ENCODE measurements at regions not wholly inside any gene's neighbourhood (a gene's known extent, or its start where the extent isn't known, plus 50 kb on each side); places are given as distances from the start of the nearest gene placed in this dataset.
"Not testable (repeated sequence)": the region's sequence is repeated elsewhere in the genome, so short reads cannot be mapped to it uniquely, and the experiment has no call there.

DNA sequence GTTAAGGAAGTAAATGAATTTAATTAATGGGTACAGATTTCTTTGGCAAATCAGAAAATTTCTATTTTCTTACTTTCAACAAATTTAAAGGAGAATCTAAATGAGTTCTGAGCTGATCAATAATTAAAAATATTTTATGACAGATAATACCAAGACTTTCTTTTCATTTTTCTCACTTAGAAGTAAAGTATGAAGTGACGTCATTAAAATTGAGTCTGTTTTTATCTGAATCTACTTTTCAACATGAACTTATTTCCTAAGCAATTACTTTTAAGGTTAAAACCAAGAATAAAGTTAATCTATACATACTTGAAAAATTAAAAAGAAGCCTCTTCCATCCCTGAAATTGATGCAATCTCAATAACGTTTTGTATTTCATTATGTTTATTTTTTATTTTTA, 552.8 kb upstream of the ST8SIA4 start:
- DNase-seq = no peak

DNA sequence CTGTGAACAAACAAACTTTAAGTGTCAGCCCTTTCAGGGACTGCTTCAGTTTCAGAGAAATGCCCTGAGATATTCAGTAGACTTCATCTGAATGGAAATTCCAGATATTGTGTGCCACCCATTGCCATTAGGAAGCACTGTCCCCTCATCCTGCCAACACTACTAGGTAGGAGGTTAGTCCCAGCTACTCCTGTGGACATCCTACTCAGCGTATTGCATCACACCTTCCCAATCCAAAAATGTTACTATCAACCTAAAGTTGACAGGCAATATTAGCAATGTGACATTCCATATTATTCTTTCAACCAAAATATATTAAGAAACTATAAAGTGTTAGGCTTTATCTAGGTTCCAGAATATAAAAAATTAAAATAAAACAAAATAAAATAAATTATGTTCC, 552.0 kb upstream of the ST8SIA4 start:
- no peak for DNase-seq

DNA sequence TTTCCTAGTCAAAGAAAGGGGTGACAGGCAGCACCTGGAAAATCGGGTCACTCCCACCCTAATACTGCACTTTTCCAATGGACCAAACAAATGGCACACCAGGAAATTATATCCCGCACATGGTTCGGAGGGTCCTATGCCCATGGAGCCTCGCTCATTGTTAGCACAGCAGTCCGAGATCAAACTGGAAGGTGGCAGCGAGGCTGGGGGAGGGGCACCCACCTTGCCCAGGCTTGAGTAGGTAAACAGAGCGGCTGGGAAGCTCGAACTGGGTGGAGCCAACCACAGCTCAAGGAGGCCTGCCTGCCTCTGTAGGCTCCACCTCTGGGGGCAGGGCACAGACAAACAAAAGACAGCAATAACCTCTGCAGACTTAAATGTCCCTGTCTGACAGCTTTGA, 539.2 kb upstream of the ST8SIA4 start:
- DNase-seq = not testable (repeated sequence)

DNA sequence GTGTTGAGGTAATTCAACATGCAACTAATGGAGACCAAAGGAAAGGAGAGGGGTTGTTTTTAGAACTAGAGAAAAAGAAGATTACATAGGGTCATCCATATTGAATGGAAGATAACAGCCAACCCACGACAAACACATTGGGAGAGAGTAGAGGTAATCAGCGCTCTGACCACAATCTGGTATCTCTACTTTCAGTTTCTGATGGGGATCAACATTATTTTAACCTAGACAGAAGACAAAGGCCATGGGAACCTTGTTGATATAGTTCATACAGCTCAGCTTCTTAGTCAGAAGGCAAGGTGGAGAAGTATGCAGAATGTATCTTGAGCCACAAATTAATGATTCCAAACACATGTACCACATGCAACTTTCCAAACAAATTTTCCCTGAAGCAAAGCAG, 537.1 kb upstream of the ST8SIA4 start:
- DNase-seq = no peak

DNA sequence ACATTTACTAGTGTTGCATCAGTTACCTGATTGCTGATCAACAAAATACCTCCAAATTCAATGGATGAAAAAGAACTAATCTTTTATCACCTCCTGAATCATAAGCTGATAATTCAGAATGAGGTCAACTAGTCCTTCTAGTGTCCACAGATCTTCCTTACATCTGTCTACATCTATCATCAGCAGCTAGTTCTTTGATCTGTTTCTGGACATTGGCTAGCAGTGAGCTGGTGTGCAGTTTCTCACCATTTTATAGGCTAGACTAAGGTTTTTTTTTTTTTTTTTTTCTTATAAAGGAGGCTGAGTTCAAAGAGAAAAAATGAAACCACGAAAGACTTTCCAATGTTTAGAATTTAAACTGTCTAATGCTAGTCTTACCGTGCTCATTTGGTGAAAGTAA, 534.3 kb upstream of the ST8SIA4 start:
- no peak for DNase-seq

DNA sequence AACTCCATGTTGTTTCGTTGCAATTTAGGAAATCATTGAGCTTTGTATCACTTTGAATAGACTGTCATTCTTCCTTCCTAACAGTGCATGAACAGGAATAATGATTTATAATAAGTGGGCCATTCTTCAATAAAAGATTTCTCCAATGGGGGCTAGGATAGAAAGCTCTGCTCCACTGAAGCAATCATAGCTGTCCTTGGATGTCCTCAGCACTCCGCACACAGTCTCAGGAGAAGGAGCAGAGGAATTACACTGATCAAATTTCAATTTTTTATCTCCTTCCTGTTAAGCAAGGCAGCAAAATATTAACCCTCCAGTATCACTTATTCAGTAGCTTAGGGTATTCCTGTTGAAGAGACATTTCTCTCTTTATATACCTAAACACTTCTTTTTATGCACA, 532.7 kb upstream of the ST8SIA4 start:
- no peak for DNase-seq

DNA sequence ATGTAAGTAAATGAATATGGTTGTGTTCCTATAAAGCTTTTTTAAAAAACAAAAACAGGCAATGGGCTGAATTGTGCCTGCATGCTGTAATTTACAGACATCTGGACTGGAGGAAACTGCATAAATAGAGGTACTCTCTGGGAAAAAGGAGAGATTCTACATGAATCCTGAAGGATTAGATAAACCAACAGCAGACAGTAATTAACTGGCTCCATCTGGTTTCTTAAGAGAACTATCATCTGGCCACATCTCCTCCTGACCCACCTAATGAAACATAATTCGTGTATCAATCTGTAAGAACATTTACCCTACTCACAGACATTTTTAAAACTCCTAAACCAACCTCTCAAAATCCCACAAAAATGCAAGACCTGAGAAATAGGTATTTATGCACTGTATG, 528.1 kb upstream of the ST8SIA4 start:
- no peak for DNase-seq

DNA sequence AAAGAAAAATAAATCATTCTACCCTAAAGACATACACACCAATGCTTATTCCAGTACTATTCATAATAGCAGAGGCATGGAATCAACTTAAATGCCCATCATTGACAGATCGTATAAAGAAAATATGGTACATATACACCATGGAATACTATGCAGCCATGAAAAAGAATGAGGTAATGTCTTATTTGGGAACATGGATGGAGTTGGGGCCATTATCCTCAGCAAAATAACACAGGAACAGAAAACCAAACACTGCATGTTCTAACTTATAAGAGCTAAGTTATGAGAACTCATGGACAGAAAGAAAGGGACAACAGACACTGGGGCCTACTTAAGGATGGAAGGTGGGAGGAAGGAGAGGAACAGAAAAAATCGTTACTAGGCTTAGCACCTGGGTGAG, 527.5 kb upstream of the ST8SIA4 start:
- DNase-seq = no peak

DNA sequence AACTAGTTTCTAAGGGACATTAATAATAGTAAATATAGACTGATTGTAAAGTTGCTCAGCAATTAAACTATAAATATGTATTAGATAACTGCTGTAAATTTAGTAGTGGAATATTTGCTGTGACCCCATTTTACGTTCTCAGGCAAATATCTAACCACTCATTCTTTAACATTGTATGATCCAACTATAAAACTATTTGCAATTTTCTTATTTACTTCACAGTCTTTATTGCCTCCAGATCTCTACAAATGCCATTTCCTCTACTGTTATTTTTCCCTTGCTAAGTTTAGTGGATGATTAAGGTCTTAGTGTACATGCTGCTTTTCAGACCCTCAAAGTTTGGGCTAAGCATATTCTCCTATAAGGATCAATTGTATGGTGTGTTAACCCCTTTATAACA, 526.2 kb upstream of the ST8SIA4 start:
- no peak for DNase-seq

DNA sequence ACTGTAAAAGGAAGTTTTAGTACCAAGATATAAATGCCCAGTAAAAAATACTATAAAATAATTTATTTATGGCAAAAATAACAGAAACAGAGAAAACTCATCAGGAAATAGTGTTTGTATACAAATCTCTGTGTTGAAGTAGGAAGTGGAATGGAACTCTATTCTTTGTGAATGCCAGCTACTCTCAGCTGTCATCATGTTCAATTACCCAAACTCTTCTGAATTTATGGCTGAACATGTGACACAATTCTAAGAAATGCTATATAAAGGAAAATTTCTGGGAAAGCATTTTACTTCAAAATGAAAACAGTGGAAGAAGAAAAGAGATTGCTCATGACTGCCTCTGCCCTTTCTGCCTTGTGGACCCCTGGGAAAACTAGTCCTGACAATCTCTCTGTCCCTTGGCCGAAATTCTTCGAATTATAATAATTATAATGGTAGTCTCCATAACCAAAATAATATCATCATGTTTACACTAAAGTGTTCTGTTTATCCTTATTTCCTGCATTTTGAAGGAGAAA, 522.3 kb upstream of the ST8SIA4 start:
- DNase-seq = no peak

DNA sequence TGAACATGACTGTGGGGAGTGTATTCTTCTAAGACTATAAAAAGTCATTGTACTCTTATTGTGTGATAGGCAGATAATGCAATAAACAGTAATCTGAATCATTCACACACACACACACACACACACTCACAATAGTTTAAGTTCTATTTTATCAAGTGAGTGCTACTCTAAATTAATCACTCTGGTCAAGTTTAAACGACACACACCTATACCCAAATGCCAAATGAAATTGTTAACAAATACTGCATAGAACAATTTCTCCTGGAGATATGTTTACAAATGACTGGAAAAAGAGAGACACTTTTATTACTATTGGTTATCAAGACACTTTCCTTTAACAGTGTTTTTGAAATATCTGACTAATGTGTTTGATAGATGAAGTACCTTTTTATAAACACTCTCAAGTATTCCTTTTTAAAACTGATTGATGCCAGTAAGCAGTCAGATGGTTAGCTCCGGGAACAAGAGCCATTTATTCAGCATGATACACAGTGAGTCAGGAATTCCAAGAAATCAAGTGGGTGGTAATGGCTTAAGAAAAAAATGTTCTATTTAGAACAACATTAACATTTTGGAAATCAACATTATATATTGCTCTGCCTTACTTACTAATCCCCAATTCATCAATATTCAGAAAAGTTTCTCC, 521.6 kb upstream of the ST8SIA4 start:
- no peak for DNase-seq

DNA sequence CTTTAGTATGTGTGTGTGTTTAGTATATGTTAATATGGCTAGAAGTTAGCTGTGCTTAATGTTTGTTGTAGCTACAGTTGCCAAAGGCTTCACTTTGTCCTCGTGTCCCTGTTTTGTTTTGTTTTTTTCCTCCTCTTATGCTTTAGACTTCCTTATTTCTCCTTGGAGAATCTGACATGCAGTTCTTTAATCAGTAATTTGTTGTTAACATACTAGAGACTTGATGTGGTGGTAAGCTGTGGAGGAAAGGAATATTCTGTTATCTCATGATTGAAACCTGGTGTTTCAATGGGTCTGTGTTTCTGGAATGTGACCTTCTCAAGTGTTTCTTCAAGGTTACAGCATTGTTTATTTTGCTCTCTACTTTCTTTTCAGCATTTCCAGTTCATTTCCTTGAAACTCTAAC, 515.6 kb upstream of the ST8SIA4 start:
- DNase-seq = no peak

DNA sequence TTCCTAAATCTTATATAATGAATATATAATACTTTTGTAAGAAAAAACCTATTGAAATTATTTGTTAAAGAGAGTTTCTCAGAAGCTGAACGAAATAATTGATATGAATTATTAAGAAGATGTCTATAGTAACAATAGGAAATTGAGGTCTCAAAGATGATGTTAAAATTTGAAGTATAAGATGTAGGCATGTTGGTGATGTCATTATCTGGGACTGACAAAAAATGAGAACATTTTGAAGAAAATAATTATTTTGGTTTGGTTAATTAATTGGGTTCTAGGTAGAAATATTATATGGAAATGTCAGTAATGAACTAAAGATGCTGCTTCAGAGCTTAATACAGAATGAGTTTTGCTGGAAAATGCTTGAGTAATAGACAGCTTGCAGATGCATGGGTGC, 501.4 kb upstream of the ST8SIA4 start:
- DNase-seq = no peak

DNA sequence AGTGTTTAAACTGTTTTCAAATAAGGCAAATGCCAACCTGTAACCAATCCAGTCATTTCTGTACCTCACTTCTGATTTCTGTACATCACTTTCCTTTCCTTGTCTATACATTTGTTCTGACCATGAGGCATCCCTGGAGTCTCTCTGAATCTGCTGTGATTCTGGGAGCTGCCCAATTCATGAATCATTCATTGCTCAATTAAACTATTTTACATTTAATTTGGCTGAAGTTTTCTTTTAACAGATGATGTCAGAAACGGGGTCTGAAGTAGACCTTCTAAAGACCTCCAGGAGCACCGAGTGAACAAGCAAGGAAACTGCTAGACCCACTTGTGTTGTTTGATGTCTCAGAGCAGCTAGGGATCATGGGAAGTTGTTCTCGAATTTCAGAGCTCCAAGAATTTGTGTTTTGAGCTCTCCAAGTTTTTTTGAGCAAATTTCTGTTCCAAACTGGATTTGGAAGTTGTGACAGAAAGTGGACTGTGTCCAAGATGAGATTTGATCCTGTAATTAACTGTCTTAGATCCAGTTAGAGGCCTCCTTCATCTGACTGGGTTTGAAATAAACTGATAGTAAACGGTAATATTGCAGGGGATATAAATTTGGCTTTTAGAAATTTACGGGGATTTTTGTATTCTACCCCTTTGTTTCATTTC, 490.8 kb upstream of the ST8SIA4 start:
- no peak for DNase-seq

DNA sequence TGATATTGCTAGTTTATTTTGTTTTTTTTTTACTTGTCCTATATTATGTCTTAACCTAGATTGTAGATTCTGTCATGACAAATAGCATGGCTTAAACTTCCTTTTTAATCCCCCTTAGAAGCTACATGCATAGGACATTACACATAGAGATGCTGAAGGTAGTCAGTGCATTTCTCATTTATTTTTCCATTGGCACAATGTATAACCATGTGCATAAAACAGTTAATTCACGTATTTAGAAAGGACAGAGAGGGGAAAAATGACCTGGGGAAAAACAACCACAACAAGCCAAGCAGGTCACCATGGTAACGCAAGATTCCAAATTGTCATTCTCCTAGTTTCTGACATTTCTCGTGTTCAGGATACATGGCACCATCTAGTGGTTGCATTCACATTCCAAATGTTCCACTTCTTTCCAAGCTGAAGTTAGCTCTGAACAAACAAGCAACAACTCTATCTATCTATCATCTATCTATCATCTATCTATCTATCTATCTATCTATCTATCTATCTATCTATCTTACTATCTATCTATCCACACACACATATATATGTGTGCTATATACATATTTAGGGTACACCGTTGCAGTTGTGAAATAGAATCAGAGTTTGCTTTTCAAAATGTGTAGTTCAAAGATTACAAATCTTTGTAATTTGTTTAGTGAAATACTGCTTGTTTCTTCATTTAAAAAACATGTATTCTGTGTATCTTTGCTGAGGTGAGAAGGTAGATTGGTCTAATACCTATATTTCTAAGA, 487.2 kb upstream of the ST8SIA4 start:
- DNase-seq = no peak

DNA sequence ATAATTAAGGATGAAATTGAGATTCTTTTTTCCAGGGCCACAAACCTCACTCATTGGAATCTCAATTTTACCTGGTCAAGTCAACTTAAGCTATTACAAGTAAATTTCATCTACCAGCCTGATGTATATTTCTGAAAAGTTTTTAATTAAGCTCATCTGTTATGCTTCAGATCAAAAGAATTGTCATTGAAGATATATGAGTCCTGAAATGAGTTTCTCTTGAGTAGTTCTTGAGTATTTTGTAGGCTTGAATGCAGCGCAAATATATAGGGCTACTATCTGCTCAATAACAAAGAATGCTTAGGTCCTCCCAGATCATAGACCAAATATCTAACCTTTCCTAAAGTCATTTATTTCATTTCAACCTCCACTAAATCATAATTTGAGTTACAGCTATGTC, 482.2 kb upstream of the ST8SIA4 start:
- DNase-seq = no peak

DNA sequence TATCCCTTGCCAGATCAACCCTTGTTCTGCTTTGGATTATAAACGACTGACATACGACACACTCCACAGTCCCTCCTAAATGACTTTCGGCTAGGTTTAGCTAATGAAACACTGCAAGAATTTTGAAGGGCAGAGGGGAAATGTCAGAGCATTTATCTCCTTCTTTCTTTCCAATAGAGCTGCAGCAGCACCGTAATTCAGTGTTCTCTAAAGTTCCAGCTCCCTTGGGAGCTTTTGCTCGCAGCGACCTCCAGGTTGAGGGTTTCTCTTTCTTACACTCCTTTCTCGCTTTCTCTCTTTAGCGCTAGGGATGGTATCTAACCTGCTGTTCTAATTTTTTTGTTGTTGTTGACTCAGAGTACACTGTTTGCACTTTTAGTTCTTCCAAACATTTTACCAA, 467.1 kb upstream of the ST8SIA4 start:
- no peak for DNase-seq

DNA sequence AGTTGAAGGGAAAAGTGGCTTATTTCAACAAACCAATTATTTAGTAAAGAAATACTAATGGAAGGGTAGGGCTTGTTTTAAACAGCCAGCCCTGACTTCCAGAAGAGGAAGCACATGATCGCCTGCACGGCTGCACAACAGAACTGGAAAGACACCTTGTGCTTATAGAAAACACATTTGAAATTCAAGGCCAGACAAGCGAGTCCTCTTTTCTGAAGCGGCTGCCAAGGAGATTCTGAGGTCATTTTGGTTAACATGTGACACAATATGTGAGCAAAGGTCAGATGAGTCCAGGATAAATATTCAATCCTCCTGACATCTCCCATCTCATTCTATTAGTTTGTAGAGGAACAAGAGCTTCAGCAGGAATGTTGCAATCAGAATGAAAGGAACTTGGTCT, 461.4 kb upstream of the ST8SIA4 start:
- DNase-seq = no peak

DNA sequence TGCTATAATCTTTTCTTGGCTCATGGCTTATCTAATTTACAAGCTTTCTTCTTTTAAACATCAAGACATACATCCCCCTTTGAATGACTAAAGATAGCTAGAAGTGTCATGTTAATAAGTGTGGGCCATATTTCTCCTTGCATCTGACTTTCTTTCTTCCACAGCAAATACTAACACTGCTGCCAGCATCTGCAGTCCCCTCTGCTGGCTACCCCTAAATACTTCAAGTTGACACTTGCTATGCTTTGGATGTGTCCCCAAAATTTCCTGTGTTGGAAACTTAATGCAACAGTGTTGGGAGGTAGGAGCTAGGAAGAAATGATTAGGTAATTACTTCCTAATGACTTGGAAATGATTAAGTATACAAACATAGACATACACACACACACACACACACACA, 459.0 kb upstream of the ST8SIA4 start:
- no peak for DNase-seq

DNA sequence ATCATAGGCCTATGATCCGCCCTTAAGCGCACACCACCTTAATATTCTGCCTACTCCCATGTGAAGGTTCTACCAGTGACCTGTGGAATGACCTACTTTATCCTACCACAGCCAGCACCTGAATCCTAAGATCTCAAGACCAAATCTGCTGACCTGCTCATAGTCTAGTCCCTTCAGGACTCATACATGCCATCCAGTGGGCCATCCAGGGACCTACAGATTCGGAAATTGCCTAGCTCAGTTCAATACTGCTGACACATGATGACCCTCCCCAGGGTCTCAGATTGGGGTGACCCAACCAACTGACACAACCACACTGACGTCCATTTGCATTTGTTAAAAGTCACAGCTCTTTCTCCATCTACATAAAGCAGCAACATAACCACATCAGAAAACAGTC, 443.8 kb upstream of the ST8SIA4 start:
- no peak for DNase-seq

DNA sequence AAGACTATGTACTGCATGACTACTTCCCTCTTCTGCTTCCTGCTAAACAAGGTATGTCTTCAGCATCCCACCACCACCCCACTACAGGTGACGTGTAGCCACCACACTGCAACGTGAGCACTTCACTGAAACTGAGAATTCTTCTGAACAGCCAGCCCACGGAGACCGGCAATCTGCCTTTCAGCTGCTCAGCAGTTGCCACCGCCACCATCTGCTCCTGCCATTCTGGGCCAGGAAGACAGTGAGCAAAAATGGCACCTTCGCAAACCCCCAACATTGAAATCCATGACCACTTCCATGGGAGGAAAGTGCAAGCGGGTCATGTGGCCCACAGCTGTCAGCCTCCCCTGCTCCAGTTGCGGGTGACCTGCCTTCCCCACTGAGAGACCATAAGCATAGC, 443.4 kb upstream of the ST8SIA4 start:
- no peak for DNase-seq

DNA sequence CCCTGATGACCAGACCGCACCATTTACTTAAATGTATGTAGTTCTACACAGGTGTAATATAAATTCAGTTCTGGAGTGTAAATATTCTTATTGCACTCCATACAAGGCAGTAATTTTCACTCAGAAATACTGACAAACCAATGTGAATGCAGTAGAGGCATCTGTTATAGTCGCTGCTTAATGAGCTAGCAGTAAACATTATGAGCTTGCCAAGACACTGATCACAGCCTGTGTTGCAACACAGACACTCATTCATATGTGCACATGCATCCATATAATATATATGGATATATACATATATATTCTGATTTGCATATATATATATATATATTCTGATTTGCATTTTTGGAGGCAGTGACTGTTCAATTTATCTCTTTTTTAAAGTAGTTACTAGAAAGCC, 435.1 kb upstream of the ST8SIA4 start:
- DNase-seq = no peak

DNA sequence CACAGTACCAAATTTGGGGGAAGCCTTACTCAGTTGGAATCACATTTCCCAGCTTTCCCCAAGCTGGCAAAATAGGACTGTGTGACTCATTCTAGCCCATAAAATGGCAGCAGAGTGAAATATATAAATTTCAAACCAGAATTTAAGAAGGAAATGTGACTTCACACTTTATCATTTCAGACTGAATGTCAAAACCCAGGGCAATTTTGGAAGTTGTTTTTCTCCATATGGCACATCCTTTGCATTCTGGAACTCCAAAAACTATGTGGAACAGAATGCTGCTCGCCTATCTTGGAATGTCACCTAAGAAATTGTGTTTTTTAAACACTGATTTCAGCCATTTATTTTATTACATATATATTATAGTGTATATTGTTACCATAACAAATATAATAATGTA, 424.7 kb upstream of the ST8SIA4 start:
- DNase-seq = no peak

DNA sequence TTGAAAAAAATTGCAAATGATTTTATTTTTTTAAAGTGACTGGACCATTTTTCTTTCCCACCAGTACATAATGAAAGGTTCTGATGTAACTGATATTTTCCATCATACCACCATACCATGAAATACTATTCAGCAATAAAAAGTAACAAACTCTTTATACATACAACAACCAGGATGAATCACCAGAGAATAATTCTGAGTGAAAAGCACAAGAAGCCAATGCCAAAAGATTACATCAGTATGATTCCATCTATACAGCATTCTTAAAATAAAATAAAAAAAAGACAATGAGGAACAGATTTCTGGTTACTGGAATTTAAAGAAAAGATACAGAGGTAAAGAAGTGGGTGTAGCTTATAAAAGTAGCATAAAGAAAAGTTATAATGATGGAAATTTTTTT, 423.7 kb upstream of the ST8SIA4 start:
- DNase-seq = no peak
